Globus pallidus (tissue), 1 donor: ENCODE measurements at regions not wholly inside any gene's neighbourhood (a gene's known extent, or its start where the extent isn't known, plus 50 kb on each side); places are given as distances from the start of the nearest gene placed in this dataset.
"Not testable (repeated sequence)": the region's sequence is repeated elsewhere in the genome, so short reads cannot be mapped to it uniquely, and the experiment has no call there.

Experiments
- DNase-seq: peaks from one replicate; pipeline ENCODE4 v3.0.0-alpha.2; 2015; ENCODE audit warnings: low spot score

DNA sequence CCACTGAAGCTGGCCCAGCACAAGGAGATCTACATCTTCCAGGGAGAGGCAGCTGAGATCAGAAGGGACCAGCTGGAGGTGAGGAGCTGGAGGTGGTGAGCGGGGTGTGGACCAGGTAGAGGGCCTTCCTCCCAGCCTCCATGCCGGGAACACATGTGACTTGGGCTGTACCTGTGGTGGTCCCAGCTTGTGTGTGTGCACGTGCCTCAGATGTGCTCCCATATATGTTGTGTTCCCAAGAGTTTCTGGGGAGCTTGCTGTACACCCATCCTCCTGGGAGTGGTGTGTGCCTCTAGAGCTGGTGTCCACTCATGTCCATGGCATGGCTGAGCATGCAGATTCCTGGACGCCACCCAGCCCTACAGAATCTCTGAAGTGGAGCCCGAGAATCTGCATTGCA lies 183.7 kb upstream of the AKAP13 start:
- not testable (repeated sequence) for DNase-seq

DNA sequence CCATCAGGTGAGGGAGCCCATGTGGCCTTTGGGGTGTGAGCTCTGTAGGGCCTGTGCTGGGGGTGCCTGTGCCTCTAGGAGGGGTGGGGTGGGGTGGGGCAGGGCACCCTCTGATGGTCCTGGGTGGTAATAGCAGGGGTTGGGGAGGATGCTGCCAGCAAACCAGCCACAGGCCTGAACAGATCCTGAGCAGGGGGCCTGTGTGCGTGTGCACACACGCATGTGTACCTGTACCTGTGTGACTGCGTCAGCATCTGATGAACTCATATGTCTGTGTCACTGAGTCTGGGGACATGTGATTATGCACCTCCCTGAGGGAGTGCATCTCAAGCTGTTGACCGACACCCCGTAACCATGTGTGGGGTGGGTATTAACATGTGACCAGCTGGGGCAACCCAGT lies 182.8 kb upstream of the AKAP13 start:
- not testable (repeated sequence) for DNase-seq

DNA sequence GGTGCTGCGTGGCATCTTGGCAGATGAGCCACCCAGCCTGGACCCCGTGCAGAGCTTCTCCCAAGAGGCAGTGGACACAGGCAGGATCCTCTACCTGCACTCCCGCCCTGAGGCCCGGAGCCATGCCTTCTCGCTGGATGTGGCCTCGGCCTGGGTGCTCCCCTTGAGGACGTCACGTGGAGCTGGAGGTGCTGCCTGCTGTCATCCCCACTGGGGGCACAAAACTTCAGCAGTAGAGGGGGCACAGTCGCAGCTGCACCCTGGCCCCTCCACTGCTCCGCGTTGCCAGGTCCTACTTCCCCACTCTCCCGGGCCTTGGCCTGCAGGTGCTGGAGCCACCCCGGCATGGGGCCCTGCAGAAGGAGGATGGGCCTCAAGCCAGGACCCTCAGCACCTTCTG lies 182.0 kb upstream of the AKAP13 start:
- not testable (repeated sequence) for DNase-seq

DNA sequence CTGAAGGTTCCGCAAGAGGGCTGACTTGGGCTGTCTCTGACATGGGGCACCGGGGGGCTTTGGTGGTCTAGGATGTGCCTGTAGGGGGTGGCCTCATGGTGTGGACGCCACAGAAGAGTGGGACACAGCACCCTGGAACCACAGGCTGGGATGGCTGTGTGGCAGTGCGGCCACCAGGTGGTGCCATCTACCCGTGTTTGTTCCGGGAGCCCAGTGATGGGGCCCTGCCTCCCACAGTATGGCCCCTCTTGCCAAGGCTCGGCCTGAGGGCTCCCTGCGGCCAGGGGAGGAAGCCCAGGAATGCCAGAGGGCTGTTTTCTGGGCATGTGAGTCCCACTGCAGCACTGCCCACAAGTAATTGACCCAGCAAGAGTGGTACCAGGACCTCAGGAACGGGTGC lies 180.2 kb upstream of the AKAP13 start:
- not testable (repeated sequence) for DNase-seq

DNA sequence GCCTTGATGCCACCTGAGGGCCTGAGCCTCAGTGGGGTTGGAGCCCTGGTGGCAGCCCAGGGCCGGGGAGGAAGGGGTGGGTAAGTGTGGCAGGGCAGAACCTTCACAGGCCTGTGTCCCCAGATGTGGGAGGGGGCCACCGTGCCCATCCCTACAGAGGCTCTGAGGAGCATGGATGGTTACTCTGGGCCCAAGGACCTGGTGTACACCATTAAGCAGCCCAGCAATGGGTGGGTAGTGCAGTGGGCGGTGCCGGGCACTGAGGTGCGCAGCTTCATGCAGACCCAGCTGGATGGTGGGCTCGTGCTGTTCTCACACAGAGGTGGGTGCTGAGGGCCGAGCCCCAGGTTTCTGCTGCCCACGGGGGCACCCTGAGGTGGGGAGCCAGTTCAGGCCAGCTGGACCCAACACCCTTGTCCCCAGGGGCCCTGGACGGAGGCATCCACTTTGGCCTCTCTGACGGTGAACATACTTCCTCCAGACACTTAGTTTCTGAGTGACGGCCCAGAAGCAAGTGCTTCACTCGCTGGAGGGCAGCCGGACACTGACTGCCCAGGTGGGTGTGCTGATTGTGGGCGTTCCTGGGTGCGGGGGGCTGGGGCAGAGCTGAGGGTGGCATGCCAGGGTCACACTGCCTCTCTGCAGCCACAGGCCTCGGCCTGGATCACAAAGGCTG lies 179.1 kb upstream of the AKAP13 start:
- DNase-seq, result not testable (repeated sequence)

DNA sequence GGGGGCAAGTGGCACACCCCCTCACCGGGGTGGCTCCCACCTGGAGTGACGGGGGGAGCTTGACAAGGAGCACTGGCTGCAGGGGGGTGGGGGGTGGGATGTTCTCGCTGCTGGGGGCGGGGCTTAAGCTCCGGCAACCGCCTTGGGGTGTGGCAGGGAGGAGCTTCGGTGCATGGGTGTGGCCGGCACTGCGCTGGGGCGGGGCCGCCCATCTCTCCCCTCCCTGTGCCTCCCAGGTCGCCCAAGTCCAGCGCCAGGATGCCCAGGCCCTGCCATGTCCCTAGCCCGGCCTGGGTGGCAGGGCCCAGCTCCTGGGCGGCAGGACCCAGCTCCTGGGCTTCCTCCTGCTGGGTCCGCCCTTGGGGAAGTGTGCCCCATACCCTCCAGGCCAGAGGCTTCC lies 175.9 kb upstream of the AKAP13 start:
- DNase-seq, result not testable (repeated sequence)

DNA sequence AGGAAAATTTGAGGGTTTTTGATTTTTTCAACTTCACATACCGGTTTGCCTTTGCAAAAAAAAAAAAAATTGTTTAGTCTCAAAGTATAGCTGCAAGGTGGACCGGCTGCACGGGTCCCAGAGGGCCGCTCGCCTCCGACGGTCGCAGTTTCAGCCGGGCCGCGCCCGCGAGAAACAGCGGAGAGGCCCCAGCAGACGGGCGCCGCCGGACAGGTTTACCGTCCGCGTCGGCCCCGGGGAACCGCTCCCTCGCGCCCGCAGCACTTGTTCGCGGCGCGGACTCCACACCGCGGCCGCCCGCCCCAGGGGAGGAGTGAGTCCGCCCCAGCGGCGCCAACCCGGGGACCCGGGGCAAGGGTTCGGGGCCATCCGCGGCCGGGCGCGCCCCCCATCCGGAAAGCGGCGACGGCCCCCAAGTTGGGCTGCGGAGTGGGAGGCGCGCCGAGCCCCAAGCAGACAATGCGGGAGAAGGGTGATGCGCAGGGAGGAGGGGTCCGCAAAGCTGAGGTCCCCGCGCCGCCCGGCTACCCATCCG lies 146.5 kb upstream of the AKAP13 start:
- not testable (repeated sequence) for DNase-seq

DNA sequence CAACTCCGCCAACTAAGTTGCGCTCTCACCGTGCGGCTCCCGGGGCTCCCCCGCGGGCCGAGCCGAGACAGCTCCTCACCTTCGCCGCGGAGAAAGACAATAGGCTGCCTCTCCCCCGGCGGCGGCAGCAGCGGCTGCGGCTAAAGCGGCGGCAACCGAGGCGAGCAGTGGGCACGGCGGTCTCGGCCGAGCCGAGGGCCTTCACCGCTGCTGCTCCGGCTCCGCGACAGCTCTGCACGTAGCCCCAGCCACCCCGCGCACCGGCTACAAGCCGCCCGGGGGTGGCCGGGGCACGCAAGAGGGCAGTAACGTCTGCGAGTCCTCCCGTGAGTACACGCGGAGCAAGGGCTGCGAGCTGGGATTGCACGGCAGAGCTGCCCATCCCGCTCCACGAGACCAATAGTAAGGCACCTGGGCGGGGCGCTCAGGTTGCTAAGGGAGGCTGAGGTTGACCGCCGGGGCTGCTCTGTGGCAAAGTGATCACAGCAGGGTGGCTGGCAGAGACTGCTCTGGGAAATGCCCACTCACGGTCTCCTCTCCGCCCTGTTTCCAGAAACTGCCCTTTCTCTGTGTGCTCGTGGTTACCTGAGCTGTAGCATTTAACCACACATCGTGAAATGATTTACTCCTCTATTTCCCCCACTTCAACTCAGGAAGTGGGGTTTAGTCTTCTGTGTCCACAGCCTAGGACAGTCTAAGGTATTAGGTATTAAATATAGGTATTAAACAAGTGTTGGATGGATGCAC lies 145.8 kb upstream of the AKAP13 start:
- not testable (repeated sequence) for DNase-seq

DNA sequence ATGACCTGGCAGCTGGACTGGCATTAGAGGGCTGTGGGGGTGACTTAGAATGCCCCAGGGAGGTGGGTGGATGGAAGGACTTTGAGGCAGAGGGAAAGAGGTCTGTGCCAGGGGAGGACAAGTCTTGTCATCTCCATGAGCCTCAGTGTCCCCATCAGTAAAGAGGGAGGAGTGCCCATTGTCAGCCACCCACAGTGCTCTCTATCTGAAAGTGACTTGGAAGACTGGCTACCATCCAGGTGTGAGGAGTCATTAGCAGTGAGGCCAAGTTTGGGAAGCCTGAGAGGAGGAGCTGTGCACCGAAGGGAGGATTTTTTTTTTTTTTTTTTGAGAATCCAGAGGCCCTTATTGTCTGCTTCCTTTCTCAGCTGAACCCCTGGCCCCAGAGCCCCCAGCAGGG lies 136.3 kb upstream of the AKAP13 start:
- not testable (repeated sequence) for DNase-seq

DNA sequence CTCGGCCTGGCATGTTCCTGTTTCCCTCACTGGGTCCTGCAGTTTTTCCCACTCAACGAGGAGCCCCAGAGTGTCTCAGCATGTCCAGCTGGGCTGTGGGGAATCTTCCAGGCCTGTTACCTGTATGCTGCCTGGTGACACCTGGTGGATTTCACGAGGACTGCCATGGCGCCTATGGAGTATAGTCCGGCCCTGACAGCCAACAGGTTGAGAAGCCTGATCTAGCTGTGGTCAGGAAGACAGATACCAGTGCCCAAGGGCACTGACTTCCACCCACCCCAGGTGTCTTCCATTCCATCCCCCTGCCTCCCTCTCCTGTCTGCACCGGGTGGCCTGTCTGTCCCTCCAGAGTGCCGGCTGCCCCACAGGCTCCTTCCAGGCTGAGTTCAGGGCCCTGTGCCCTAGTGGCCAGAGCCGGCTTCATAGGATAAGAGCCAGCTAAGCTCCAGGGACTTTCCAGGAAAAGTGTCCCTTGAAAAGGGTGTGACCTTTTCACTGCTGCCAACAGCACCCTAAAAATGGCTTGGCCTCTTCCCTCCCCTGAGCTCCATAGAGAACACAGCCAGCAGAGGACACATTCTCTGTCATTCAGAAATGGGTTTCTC lies 129.4 kb upstream of the AKAP13 start:
- DNase-seq, result not testable (repeated sequence)

DNA sequence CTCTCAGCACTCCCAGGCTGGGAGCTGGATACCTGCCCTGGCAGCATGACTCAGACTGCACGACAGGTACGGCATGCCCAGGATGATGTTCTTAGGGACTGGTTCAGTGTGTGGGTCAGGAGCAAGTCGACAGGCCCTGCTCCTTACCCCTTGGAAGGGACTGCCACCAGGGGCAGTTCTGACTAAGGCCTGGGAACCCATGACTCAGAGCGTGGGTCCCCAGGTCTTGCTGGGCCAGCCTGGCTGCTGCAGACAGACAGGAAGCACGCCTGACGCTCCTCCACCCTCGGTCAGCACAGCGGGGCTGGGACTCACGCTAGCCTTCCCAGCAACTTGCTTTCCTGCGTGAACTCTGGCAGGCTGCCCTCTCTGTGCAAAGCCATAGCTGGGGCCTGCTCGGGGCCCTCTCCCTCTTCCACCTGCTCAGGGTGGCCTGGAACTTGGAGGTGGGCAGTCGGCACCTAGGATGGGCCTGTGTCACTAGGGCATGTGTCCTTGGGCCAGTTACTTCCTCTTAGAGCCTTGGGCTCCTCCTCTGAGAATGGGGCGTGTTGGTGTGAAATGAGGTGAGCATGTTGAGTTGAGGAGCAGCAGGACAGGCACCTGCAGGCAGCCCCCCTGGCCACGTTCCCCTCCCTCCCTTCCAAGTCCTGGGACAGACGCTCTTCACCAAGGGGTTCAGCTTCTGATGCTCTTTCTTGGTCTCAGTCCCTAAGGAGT lies 127.0 kb upstream of the AKAP13 start:
- DNase-seq, result not testable (repeated sequence)

DNA sequence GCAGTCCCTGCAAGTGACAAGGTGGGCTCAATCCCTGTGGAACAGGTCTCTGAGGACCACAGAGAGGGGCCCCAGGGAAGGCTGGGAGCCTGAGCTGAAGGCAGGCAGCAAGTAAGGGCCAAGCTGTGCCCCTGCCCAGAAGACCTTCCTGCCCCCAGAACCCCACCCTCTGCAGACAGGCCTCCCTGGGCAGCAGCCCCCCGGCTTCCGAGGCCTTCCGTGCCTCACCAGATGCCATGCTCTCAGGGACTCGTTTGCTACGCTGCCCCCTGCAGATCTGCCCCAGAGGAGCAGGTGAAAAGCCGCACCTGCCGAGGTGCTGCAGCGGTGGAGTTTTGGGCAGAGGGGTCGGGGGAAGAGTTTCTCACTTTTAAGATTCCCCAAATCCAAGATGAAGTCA lies 125.4 kb upstream of the AKAP13 start:
- DNase-seq, result not testable (repeated sequence)

DNA sequence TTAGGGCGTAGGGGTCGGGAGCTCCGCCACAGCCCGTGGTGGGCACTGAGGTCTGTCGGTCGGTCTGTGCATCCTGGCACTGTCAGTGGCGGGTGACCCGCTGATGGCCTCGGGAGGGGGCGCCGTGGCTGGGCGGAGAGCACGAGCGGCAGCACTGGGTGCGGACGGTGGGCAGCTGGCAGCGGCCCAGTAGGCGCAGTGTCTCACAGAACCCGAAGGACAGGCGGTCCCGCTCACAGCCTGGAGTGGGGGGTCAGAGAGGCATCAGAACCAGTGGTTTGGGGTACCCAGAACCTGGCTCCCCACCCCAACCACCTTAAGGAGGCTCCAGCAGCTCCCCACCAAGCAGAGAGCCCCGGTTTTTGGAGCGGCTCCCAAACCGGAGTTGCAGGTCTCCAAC lies 124.9 kb upstream of the AKAP13 start:
- DNase-seq, result not testable (repeated sequence)

DNA sequence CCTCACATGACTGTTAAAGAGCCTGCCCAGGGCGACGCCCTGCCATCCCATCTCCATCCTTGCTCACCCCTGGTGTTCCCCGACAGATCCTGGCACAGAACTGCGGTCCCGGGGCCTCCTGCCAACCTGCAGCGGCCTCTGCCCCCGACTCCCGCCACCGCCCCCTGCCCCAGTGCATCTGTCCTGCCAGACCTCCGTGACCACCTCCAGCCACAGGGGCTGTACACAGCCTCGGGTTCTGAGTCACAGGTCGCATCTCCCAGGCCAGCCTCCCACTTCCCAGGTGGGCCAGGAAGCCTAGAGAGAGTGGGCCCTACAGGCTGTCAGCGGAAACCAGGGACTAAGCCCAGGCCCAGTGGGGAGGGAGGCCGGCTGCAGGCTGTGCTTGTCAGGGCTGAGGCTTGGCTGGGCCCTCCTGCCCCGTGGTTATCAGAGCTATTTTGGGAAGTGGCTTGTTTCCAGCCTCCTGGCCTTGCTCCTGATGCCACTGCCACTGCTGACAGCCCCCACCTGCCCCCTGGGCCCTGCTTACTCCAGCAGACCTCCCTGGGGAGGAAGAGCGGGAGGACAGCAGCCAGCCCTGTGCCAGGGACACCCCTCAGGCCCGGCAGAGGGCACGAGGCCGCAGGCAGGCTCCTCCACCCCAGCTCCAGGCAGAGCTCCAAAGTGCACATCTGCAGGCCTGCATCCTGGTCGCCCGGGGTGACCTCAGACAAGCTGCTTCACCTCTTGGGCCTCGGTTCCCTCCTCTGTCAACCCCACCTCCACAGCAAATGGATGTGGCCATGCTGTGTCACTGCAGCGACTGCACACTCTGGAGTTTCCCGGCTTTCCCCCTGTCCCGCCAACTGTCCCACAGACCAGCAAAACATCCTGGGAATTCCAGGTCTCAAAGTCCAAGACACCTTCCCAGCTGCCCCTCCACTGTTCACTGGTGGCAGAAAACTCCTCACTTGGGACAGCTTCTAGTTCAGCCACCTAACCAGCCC lies 124.1 kb upstream of the AKAP13 start:
- not testable (repeated sequence) for DNase-seq

DNA sequence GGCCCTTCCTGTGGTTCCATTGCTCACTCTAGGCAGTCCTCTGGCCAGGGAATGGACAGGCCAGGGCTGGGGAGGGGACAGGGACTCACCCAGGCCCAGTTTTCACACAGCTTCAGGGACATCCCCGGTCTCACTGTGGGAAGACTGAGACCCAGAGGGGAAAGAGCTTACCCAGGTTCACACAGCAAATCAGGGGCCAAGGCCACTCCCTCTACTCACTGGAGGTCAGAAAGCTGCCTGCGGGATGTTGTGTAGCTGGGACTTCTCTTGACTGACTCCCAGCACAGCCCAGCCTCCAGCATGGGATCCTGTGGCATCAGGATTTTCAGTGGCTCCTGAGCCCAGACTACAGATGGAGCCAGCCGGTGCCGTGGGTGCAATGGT lies 122.3 kb upstream of the AKAP13 start:
- not testable (repeated sequence) for DNase-seq

DNA sequence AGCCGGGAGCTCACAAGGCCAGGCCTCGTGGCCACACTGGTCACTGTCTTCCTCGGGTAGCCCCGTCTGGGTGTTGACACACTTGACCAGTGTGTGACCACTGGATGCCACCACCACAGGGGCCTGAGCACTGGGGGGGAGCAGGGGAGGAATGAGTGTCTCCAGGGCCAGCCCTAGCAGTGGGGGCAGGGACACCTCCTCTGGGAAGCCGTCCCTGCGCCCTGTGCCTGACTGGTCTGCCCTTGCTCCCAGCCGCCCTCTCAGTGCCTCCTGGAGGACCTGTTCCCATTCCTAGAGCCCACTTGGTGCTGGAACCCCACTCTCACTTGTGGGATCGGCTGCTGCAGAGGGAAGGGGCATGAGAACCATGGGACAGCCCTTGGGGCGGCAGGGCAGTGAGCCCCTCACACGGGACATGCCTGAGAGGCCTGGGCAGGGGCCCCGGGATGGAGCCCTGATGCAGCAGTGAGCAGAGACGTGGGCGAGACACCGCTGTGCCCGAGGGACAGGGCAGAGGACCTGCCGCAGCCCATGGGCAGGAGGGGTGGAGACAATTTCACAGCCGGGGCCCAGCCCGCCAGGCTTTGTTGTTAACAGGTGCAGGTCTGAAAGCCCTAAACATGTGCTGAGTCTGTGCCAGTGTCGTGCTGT lies 121.7 kb upstream of the AKAP13 start:
- not testable (repeated sequence) for DNase-seq

DNA sequence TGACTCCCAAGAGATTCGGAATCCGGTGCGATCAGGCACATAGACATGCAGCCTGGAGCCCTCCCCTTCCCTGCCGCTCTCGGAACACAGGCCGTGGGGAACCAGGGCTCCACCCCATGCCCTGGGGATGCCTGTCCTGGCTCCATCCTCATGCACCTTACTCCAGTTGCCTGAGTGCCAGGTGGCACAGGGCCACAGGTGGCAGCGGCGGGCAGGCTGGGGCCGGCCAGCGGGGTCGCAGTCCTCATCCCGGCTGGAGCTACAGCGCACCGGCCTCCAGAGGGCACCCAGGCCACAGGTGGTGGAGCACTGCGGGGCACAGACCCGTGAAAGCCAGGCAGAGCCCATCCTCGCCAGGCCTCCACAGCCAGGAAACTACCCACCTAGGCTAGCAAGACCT lies 119.9 kb upstream of the AKAP13 start:
- DNase-seq, result not testable (repeated sequence)

DNA sequence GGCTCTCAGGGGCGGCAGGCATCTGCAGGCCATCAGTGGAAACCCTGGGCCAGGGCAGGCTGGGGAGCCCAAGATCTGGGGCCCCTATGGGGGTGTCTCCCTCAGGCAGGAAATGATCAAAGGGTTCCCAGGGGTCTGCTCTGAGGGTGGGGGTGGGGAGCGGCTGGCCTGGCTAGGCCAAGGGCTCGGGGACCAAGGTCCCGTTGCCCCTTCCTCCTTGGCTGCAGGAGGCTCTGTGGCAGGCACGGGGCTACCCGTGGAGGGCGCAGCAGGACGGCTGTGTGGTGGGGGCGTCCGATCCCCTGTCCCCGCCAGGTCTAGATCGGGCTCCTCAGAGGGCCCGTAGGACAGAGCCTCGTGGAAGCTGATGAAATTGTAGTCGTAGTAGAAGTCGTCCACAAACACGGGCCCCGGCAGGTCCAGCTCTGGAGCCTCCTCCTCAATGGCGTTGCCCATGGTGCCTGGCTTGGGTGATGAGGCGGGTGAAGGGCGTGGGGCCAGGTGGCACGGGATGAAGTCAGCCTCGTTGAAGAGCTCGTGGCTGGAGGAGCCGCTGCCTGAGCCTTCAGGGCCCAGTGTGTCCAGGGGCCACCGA lies 117.8 kb upstream of the AKAP13 start:
- not testable (repeated sequence) for DNase-seq

DNA sequence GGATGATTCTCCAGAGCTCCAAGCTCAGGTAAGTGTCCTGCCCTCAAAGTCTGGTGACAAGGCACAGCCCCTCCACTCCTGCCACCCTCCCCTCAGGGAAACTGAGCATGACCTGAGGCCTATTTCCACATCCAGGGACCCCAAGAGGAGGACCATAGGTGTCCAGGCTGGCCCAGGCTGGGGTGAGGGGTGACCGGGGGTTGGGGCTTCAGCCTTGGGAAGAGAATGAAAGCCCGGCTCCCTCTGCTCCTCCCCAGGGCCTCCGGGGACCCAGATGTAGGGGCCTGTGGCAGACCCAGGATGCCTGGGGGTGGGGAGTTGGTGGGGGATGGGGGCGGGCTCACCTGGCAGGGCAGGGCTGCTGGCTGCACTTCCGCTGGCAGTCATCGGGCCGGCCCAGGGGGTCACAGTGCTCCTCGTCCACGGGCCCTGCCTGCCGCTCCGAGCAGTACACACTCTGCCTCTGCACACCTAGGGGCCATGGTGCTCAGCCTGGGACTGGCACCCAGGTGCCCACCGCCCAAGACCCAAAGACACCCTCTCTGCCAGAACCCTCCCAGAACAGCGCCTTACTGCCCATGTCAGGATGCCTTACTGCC lies 116.5 kb upstream of the AKAP13 start:
- DNase-seq, result not testable (repeated sequence)
